GM18505 (cell line): ENCODE measurements at regions not wholly inside any gene's neighbourhood (a gene's known extent, or its start where the extent isn't known, plus 50 kb on each side); places are given as distances from the start of the nearest gene placed in this dataset.

Source experiments
- ATAC-seq: cut with Tn5 transposase; IDR thresholded peaks from one replicate; pipeline ENCODE4 v1.9.1; 2021; ENCODE audit not compliant: unreplicated experiment
- POLR2A ChIP-seq: IDR thresholded peaks from 4 replicates; pipeline ENCODE4 v1.6.1; 2011; ENCODE audit warnings: borderline replicate concordance; ENCODE audit not compliant: insufficient read depth, insufficient read length; ENCODE audit errors: extremely low read depth

GRCh38 chr13:47801555-47801954 lies 199.5 kb downstream of the SUCLA2 start:
- no peak for TF ChIP-seq POLR2A
- ATAC-seq = no peak

DNA sequence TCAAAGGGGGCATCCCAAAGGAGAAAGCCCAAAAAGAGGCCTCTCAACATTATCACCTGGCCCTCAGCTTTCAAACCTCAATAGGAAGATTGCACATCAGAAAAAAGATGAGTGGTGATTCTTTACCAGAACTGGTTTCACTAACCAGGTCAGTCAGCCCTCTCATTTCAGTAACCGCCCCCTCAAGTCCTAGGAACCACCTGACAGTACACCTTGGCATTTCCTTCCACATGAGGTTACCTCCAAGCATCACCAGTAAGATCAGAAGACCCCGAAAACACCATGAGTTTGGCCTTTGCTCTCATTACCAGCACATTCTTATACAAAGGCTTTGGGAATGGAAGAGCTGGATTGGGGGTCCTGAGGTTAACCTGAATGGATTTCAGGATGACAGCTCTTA lies 200.5 kb downstream of the SUCLA2 start:
- no peak for ATAC-seq
- no peak for TF ChIP-seq POLR2A

DNA sequence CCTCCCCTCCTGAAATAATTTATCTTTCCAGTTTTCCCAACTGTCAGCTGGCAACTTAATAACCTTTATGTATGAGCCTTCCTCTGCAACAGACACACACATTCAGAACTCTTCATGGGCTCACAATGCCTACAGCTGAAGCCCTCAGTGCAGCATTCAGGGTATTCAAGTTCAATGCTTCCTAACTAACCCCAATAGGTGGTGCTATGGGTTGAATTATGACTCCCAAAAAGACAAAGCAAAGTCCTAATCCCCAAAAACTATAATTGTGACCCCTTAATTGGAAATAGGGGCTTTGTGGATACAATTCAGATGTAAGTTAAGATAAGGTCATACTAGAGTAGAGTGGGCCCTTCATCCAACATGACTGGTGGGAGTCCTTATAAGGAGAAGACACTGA lies 202.2 kb downstream of the SUCLA2 start:
- ATAC-seq = no peak

DNA sequence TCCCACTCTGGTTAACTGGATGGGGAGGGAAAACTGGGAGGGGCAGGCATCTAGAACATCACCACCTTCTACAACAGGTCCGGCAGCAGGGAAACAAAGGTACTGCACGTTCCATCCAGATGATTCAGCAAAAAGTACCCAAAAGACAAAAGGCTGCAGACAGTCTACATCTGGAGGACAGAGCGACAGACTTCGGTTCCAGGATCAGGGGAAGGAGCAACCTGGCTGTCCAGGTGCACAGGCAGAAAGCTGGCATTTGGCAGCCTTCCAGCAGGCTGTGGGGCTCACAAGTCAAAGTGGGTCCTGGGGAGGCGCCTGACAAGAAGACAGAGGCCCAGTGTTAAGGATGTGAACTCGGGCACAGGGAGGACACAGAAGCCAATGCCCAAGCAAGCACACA lies 202.9 kb downstream of the SUCLA2 start:
- no peak for ATAC-seq
- TF ChIP-seq POLR2A = no peak

More for the DNA sequence above, 202.2 kb downstream of the SUCLA2 start:
- TF ChIP-seq POLR2A = no peak

DNA sequence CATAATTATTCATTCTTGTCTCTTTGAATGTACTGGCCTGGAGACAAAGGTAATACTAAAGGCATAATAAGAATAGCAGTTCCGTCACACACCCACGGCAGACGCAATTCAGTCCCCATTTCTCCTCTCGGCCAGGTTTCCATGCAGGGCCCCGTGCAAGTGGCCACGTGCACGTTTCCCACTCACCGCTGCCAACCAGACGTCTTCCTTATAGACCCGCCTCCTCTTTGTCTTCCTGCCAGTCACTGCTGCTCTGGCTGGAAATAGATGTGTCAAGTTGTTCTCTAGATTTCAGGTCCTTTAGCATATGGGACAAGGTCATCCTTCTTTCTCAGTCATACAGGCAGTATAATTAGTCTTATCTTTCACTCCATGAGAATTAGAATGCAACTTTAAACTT lies 204.3 kb downstream of the SUCLA2 start:
- TF ChIP-seq POLR2A = no peak
- ATAC-seq = no peak

- no peak for TF ChIP-seq POLR2A
- ATAC-seq = no peak
These were observed 206.1 kb downstream of the SUCLA2 start for GRCh38 chr13:47794963-47795362.

GRCh38 chr13:47790755-47791154 lies 210.3 kb downstream of the SUCLA2 start:
- ATAC-seq = no peak
- no peak for TF ChIP-seq POLR2A

GRCh38 chr13:47788844-47789243 lies 212.2 kb downstream of the SUCLA2 start:
- ATAC-seq = no peak
- no peak for TF ChIP-seq POLR2A

GRCh38 chr13:47774671-47774994 lies 226.4 kb downstream of the SUCLA2 start:
- ATAC-seq = peak; percentile 19

DNA sequence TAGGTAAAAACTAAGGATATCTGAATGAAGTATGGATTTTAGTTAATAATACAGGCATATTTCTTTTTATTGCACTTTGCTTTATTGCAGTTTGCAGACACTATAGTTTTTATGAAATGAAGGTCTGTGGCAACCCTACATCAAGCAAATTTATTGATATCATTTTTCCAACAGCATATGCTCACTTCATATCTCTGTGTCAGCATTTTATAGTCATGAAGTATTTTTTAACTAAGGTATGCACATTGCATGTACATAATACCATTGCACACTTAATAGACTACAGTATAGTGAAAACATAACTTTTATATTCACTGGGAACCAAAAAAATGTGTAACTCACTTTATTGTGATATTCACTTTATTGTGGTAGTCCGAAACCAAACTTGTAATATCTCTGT lies 236.3 kb downstream of the SUCLA2 start:
- TF ChIP-seq POLR2A = no peak
- ATAC-seq = no peak

More at GRCh38 chr13:47774671-47774994, 226.4 kb downstream of the SUCLA2 start:
- TF ChIP-seq POLR2A = no peak

GRCh38 chr13:47757466-47758080 lies 243.5 kb downstream of the SUCLA2 start:
- no peak for ATAC-seq
- no peak for TF ChIP-seq POLR2A

DNA sequence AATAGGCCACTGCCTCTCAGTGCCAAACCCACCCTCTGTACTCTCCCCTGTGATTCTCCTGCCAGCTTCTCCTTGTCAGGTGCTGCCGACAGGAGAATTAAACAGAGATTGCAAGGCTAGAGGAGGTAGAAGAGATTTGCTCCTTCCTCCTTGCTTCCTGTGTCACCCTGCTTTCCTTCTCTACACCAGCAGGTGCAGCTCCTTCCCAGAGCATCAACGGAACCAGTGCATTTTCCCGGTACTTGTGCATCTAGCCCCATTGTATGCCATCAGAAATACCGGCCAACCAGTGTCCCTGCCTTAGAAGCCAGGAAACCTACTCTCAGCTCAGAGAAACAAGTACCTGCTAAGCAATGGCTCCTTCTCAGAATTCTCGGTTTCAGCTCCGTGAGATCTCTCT lies 253.2 kb downstream of the SUCLA2 start:
- ATAC-seq = no peak
- no peak for TF ChIP-seq POLR2A

DNA sequence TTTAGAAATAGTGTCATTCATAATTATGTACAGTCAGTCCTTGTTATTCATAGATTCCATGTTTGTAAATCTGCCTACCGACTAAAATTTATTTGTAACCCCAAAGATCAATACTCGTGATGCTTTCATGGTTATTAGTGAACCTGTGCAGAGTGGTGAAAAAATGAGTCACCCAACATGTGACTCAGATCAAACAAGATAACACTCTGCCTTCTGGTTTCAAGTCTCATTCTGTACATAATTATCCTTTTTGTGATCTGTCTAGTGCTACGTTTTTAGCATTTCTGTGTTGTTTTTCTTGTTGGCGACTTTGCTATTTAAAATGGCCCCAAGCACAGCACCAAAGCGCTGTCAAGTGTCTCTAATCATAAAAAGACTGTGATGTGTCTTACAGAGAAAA lies 274.7 kb downstream of the SUCLA2 start:
- no peak for ATAC-seq

DNA sequence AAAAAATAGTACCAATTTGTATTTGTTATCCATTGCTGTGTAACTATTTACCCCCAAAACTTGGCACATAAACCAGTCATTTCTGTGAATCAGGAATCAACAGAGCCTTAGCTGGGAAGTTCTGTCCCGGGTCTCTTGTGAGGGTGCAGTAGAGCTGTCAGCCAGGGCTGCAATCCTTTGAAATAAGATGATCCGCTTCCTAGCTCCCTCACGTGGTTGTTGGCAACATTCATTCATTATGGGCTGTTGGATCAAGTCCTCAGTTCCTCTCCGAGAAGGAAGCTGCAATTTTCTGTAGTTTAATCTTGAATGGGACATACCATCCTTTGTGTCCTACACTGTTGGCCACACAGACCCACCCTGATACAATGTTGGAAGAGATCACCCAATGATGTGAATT lies 277.2 kb downstream of the SUCLA2 start:
- TF ChIP-seq POLR2A = no peak

More for the DNA sequence above, 274.7 kb downstream of the SUCLA2 start:
- TF ChIP-seq POLR2A = no peak

DNA sequence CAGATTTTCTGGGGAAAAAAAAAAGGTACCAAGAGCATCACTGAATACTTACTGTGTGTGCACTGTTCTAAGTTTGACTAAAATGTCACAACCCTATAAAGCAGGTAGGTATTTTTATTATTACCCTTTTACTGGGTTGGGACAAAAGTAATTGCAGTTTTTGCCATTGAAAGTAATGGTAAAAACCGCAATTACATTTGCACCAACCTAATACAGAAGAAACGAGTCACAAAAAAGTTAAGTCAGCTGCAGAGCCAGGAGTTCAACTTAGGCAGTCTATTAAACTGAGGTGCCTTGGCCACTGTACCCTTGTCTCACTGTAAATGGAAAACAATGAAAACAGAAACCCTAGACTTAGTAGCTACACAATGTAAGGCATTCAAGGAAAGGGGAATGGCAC lies 281.9 kb downstream of the SUCLA2 start:
- TF ChIP-seq POLR2A = no peak
- ATAC-seq = no peak

More for the DNA sequence above, 277.2 kb downstream of the SUCLA2 start:
- ATAC-seq = no peak
